Astrocyte (in vitro differentiated cells and primary cell): ENCODE measurements at regions not wholly inside any gene's neighbourhood (a gene's known extent, or its start where the extent isn't known, plus 50 kb on each side); places are given as distances from the start of the nearest gene placed in this dataset.
"Not testable (repeated sequence)": the region's sequence is repeated elsewhere in the genome, so short reads cannot be mapped to it uniquely, and the experiment has no call there.

Experiments
- DNase-seq: peaks from one replicate; pipeline ENCODE4 v3.0.0-alpha.2; 2010; ENCODE audit warnings: low read depth
- FAIRE-seq: peaks from 2 replicates; lab custom pipeline; 2011; peaks lifted over from hg19 to GRCh38; lab: Jason Lieb, UNC
- H2AFZ ChIP-seq: 2 replicates; pipeline ENCODE4 v1.6.0; 2012; ENCODE audit warnings: low read depth, low read length, inconsistent platforms
- H3K27ac ChIP-seq: 2 replicates; pipeline ENCODE4 v1.5.1; 2011; ENCODE audit warnings: low read depth, low read length, inconsistent platforms
- H3K27me3 ChIP-seq: 2 replicates; pipeline ENCODE4 v1.6.0; 2011; ENCODE audit warnings: low read length, inconsistent platforms; ENCODE audit not compliant: insufficient read depth
- H3K36me3 ChIP-seq: 2 replicates; pipeline ENCODE4 v1.5.1; 2011; ENCODE audit warnings: low read length, inconsistent platforms; ENCODE audit not compliant: insufficient read depth
- H3K4me1 ChIP-seq: 2 replicates; pipeline ENCODE4 v1.5.1; 2011; ENCODE audit warnings: low read length, inconsistent platforms; ENCODE audit not compliant: insufficient read depth
- H3K4me2 ChIP-seq: 2 replicates; pipeline ENCODE4 v1.6.0; 2012; ENCODE audit warnings: low read length, inconsistent platforms
- H3K4me3 ChIP-seq: 2 replicates; pipeline ENCODE4 v1.5.1; 2011; ENCODE audit warnings: low read depth, mild to moderate bottlenecking, low read length, inconsistent platforms; ENCODE audit not compliant: insufficient read depth
- H3K79me2 ChIP-seq: 2 replicates; pipeline ENCODE4 v1.6.0; 2012; ENCODE audit warnings: mild to moderate bottlenecking, low read length, inconsistent platforms; ENCODE audit not compliant: insufficient read depth
- H3K9ac ChIP-seq: 2 replicates; pipeline ENCODE4 v1.6.0; 2012; ENCODE audit warnings: mild to moderate bottlenecking, low read length, inconsistent platforms
- H3K9me3 ChIP-seq: 2 replicates; pipeline ENCODE4 v1.5.1; 2012; ENCODE audit warnings: low read depth, mild to moderate bottlenecking, low read length, inconsistent platforms; ENCODE audit not compliant: insufficient read depth
- H4K20me1 ChIP-seq: 2 replicates; pipeline ENCODE4 v1.6.0; 2012; ENCODE audit warnings: low read length, inconsistent platforms; ENCODE audit not compliant: insufficient read depth
- H3K27ac Mint-ChIP-seq: one replicate; pipeline ENCODE4 v1.8.0; 2021; ENCODE audit warnings: mild to moderate bottlenecking, mixed read lengths; ENCODE audit not compliant: unreplicated experiment
- H3K27me3 Mint-ChIP-seq: one replicate; pipeline ENCODE4 v1.8.0; 2021; ENCODE audit warnings: low read depth, mixed read lengths; ENCODE audit not compliant: unreplicated experiment
- H3K36me3 Mint-ChIP-seq: one replicate; pipeline ENCODE4 v1.8.0; 2021; ENCODE audit warnings: low read depth, mixed read lengths; ENCODE audit not compliant: unreplicated experiment
- H3K4me1 Mint-ChIP-seq: one replicate; pipeline ENCODE4 v1.8.0; 2021; ENCODE audit warnings: low read depth, mixed read lengths; ENCODE audit not compliant: unreplicated experiment
- H3K4me3 Mint-ChIP-seq: one replicate; pipeline ENCODE4 v1.8.0; 2021; ENCODE audit warnings: mild to moderate bottlenecking, moderate library complexity, mixed read lengths; ENCODE audit not compliant: unreplicated experiment
- H3K9me3 Mint-ChIP-seq: one replicate; pipeline ENCODE4 v1.8.0; 2021; ENCODE audit warnings: mild to moderate bottlenecking, mixed read lengths; ENCODE audit not compliant: unreplicated experiment
- EZH2 ChIP-seq: IDR thresholded peaks from 2 replicates; pipeline ENCODE4 v1.6.1; 2012; ENCODE audit warnings: mild to moderate bottlenecking, low read length, inconsistent platforms; ENCODE audit not compliant: insufficient read depth
- TF ChIP-seq, protein P1 (sequence below): IDR thresholded peaks from 2 replicates; pipeline ENCODE4 v1.5.1; 2011; ENCODE audit warnings: low read depth, mild to moderate bottlenecking, inconsistent platforms, low read length, moderate library complexity; ENCODE audit not compliant: insufficient read depth

- H4K20me1 ChIP-seq = no peaks in the 10 kb centered on the region
- H3K9me3 ChIP-seq = no peaks in the 10 kb centered on the region
- peaks cover 15% of the 10 kb centered on the region for H3K27me3 Mint-ChIP-seq
- H3K9me3 Mint-ChIP-seq = peaks cover 6% of the 10 kb centered on the region
- H3K27ac Mint-ChIP-seq = no peak overlapping the region
- H3K4me2 ChIP-seq = no peak overlapping the region
- H2AFZ ChIP-seq = no peak overlapping the region
- DNase-seq = no peak
- no peak overlapping the region for H3K9ac ChIP-seq
- H3K4me1 Mint-ChIP-seq = peaks cover 4% of the 10 kb centered on the region
- no peaks in the 10 kb centered on the region for H3K4me1 ChIP-seq
- TF ChIP-seq, protein P1, sequence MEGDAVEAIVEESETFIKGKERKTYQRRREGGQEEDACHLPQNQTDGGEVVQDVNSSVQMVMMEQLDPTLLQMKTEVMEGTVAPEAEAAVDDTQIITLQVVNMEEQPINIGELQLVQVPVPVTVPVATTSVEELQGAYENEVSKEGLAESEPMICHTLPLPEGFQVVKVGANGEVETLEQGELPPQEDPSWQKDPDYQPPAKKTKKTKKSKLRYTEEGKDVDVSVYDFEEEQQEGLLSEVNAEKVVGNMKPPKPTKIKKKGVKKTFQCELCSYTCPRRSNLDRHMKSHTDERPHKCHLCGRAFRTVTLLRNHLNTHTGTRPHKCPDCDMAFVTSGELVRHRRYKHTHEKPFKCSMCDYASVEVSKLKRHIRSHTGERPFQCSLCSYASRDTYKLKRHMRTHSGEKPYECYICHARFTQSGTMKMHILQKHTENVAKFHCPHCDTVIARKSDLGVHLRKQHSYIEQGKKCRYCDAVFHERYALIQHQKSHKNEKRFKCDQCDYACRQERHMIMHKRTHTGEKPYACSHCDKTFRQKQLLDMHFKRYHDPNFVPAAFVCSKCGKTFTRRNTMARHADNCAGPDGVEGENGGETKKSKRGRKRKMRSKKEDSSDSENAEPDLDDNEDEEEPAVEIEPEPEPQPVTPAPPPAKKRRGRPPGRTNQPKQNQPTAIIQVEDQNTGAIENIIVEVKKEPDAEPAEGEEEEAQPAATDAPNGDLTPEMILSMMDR = no peak
- TF ChIP-seq EZH2 = no peak
- no peak overlapping the region for H3K27ac ChIP-seq
- no peaks in the 10 kb centered on the region for H3K36me3 Mint-ChIP-seq
- no peaks in the 10 kb centered on the region for H3K79me2 ChIP-seq
- no peak overlapping the region for H3K4me3 Mint-ChIP-seq
- H3K36me3 ChIP-seq = no peaks in the 10 kb centered on the region
- no peak overlapping the region for H3K4me3 ChIP-seq
- no peak for FAIRE-seq
- H3K27me3 ChIP-seq = no peaks in the 10 kb centered on the region
These were observed 103.7 kb downstream of the GOSR1 start for GRCh38 chr17:30580916-30581315.

GRCh38 chr17:30579610-30580315, 102.6 kb downstream of the GOSR1 start:
- Histone ChIP-seq H4K20me1 (no peaks in the 10 kb centered on the region), H3K79me2 (no peaks in the 10 kb centered on the region), H3K36me3 (no peaks in the 10 kb centered on the region), H3K27ac (no peak overlapping the region), H3K27me3 (no peaks in the 10 kb centered on the region), H3K9me3 (no peaks in the 10 kb centered on the region), H2AFZ (no peak overlapping the region), H3K4me3 (no peak overlapping the region), H3K4me1 (no peaks in the 10 kb centered on the region), H3K4me2 (no peak overlapping the region), H3K9ac (no peak overlapping the region)
- FAIRE-seq (no peak), DNase-seq (no peak)
- no peak overlapping the region for H3K27ac Mint-ChIP-seq
- H3K4me1 Mint-ChIP-seq = peaks cover 3% of the 10 kb centered on the region
- H3K36me3 Mint-ChIP-seq = no peaks in the 10 kb centered on the region
- TF ChIP-seq, protein P1 = no peak
- TF ChIP-seq EZH2 = no peak
- peaks cover 17% of the 10 kb centered on the region for H3K27me3 Mint-ChIP-seq
- H3K9me3 Mint-ChIP-seq = peaks cover 6% of the 10 kb centered on the region
- no peak overlapping the region for H3K4me3 Mint-ChIP-seq

DNA sequence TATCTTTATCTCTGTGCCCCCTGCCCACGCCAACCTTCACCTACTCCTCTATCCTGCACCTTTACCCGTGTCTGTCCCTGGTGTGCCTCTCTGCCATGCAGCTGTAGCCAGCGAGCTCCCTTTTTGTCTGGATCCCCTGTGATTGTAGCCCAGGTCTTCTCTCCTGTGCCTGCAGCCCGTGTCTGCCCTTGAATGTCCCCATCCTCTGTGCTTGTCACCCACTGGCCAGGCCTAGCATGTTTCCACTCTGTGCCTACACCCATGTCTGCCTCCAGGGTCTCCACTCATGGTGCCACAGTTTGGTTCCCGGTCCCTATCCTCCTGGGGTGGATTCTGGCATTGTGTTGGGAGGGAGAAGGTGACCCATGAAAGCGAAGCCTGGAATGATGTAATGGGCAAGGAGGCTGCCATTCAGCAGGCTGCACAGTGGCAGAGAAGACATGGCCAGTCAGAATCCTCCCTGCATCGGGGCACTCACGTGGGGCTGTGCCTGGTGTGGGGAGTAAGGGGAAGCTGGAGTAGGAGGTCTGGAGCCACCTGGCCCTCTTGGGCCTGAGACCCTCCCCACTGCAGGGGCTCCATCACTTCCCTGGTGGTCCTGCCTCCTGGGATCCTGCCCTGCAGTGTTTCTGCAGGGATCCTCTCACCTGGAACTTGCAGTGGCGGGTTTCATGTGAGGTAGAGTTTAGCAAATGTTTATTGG, 101.0 kb downstream of the GOSR1 start:
- FAIRE-seq, H3K4me2 ChIP-seq, H2AFZ ChIP-seq, H3K27ac Mint-ChIP-seq, H3K4me1 ChIP-seq, DNase-seq, H3K9me3 Mint-ChIP-seq, H3K27me3 ChIP-seq, H3K4me3 Mint-ChIP-seq, H3K4me1 Mint-ChIP-seq, H3K27ac ChIP-seq, H3K4me3 ChIP-seq, H4K20me1 ChIP-seq, H3K79me2 ChIP-seq, H3K9ac ChIP-seq, H3K9me3 ChIP-seq, H3K36me3 Mint-ChIP-seq, H3K36me3 ChIP-seq: not testable (repeated sequence)
- H3K27me3 Mint-ChIP-seq = peaks cover 27% of the 10 kb centered on the region
